Kidney (tissue), 13 donors: ENCODE measurements at regions not wholly inside any gene's neighbourhood (a gene's known extent, or its start where the extent isn't known, plus 50 kb on each side); places are given as distances from the start of the nearest gene placed in this dataset.

ENCODE experiments used
- DNase-seq, 5 donors: peaks; one replicate each; pipeline ENCODE4 v3.0.0-alpha.2; 2013 to 2020
- FAIRE-seq: peaks from 2 replicates; lab custom pipeline; 2012; peaks lifted over from hg19 to GRCh38; lab: Jason Lieb, UNC
- H3K27ac ChIP-seq, 2 donors: one replicate each; pipeline ENCODE4 v1.7.0; 2013; ENCODE audit warnings: low read depth in 2 of 2, low read length in 2 of 2, inconsistent platforms in 1 of 2
- H3K27me3 ChIP-seq: one replicate; pipeline ENCODE4 v1.7.1; 2013; ENCODE audit warnings: low read length, inconsistent platforms; ENCODE audit not compliant: control insufficient read depth, insufficient read depth
- H3K36me3 ChIP-seq, 3 donors: one replicate each; pipeline versions ENCODE4 v1.7.0 to v1.7.1; 2013; ENCODE audit warnings: low read length in 3 of 3, control low read depth in 1 of 3, inconsistent platforms in 1 of 3; ENCODE audit not compliant: insufficient read depth in 3 of 3, control insufficient read depth in 2 of 3
- H3K4me1 ChIP-seq, 3 donors: one replicate each; pipeline versions ENCODE4 v1.7.0 to v1.7.1; 2013; ENCODE audit warnings: low read length in 3 of 3, inconsistent platforms in 1 of 3, low read depth in 1 of 3; ENCODE audit not compliant: control insufficient read depth in 2 of 3, insufficient read depth in 2 of 3
- H3K4me3 ChIP-seq, 3 donors: one replicate each; pipeline versions ENCODE4 v1.7.0 to v1.8.1; 2013; ENCODE audit warnings: low read length in 3 of 3, control low read depth in 1 of 3, inconsistent platforms in 1 of 3
- H3K9ac ChIP-seq, 3 donors: one replicate each; pipeline versions ENCODE4 v1.7.0 to v1.7.1; 2013; ENCODE audit warnings: low read length in 3 of 3, control low read depth in 1 of 3, inconsistent platforms in 1 of 3
- H3K9me3 ChIP-seq, 3 donors: one replicate each; pipeline versions ENCODE4 v1.7.0 to v1.7.1; 2013; ENCODE audit warnings: low read length in 3 of 3, control low read depth in 1 of 3, inconsistent platforms in 1 of 3; ENCODE audit not compliant: control insufficient read depth in 2 of 3, insufficient read depth in 1 of 3
- CTCF ChIP-seq: IDR thresholded peaks from 3 replicates; pipeline ENCODE4 v1.5.1; 2012; ENCODE audit warnings: mild to moderate bottlenecking, moderate library complexity, borderline replicate concordance; ENCODE audit not compliant: insufficient read depth; ENCODE audit errors: extremely low read depth
- intact Hi-C: fragments of 100-400 bp; cut with DNase I; formaldehyde crosslinking; loops from one replicate; pipeline ENCODE4 v1.11.1; 2022
- donor health status: control.
- donor health status: control.
- donor health status: control.
- donor health status: control.
- donor health status: control.
- donor health status: DM: yes; HTN: yes; CAD: no.
- donor health status: Normal renal cell carcinoma (clear cell type).

DNA sequence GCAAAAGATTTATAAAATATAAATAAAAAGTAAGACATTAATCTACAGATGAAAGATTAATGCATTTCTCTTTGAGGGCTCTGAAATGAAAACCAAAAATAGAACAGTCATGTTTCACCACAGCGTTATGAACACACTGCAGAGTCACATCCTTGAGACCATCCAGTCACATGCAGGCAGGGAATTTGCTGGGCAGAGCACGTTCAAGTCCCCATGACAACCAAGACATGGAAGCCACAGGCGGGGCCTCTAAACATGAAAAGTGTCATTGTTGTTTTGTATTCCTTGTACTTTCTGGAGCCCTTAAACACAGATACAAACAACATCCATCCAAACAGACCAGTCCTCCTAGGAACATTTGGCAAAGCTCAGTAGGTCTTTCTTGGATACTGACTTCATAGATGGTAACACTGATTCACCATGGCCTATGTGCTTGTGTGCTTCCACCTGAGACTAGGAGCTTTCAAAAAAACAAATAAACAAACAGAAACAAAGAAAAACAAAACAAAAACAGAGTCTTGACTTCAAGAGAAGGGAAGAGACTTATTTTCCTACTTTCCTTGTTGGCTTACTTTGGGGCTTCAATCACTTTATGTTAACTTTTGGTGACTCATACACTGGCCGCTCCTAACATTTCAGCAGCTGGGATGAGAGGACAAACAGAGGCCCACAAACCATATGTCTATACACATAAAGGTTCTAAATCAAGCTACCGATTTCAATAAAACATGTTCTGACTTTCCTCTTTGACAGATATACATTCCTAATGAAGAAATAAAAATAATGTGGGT, 99.5 kb upstream of the CCDC85A start:
- Histone ChIP-seq H3K27me3 (no peaks in the 10 kb centered on the region), H3K27ac (no peak overlapping the region), H3K9ac (no peak overlapping the region), H3K4me3 (no peak overlapping the region), H3K4me1 (no peaks in the 10 kb centered on the region), H3K36me3 (no peaks in the 10 kb centered on the region), H3K9me3 (no peaks in the 10 kb centered on the region)
- no peak for DNase-seq
- FAIRE-seq, result no peak
- intact Hi-C loops, result no loop called here
- TF ChIP-seq CTCF, result no peak

DNA sequence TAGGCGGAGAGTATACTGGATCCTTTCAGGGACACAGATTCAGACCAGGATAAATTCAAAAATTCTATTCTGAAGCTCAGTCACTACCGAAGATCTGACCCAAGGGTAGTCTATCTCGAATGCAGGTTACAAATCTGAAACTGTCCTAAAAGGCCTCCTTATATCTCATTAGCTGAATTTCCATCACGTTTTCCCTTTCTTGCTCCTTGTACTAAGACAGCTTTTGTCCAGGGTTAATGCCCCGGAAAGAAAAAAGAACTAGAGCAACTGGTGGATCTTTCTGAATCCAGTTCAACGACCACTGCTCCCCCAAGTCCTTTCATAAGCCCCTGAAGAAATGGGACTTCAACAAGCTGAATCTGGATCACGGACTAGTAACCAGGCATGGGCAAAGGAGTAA, 97.5 kb upstream of the CCDC85A start:
- no peaks in the 10 kb centered on the region for H3K9me3 ChIP-seq
- DNase-seq, result no peak
- H3K27ac ChIP-seq, result no peak overlapping the region
- no peak overlapping the region for H3K4me3 ChIP-seq
- no peak for FAIRE-seq
- H3K4me1 ChIP-seq, result no peaks in the 10 kb centered on the region
- no peaks in the 10 kb centered on the region for H3K27me3 ChIP-seq
- no peak overlapping the region for H3K9ac ChIP-seq
- intact Hi-C loops, result no loop called here
- TF ChIP-seq CTCF, result no peak
- H3K36me3 ChIP-seq, result no peaks in the 10 kb centered on the region

- Histone ChIP-seq H3K9me3 (no peaks in the 10 kb centered on the region), H3K4me1 (no peaks in the 10 kb centered on the region), H3K9ac (no peak overlapping the region), H3K36me3 (no peaks in the 10 kb centered on the region), H3K4me3 (no peak overlapping the region), H3K27me3 (no peaks in the 10 kb centered on the region), H3K27ac (no peak overlapping the region)
- DNase-seq (no peak), FAIRE-seq (no peak)
- TF ChIP-seq CTCF, result no peak
- intact Hi-C loops, result no loop called here
Observed at GRCh38 chr2:56088411-56088810, 95.4 kb upstream of the CCDC85A start.

DNA sequence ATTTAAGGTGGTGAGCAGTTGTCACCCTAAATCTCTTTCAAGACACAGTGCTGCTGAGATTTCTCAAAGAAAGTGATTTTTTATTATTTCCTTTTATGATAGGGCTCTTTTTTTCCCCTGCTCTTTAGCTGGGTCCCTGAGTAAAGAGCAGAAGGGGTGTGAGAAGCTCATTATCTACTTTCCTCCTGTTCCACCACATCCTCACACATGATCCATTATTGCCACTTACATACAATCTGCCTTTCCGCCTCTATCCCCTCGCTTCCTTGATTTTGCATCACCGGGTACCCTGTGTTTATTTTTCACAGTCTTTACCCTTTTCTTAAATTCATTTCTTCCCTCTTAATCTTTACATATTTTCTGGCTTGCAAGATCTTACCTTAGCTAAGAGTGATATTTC, 93.9 kb upstream of the CCDC85A start:
- intact Hi-C loops, result no loop called here
- TF ChIP-seq CTCF, result no peak
- no peak for DNase-seq
- Histone ChIP-seq H3K27ac (no peak overlapping the region), H3K36me3 (no peaks in the 10 kb centered on the region), H3K4me1 (no peaks in the 10 kb centered on the region), H3K9ac (no peak overlapping the region), H3K27me3 (no peaks in the 10 kb centered on the region), H3K4me3 (no peak overlapping the region), H3K9me3 (no peaks in the 10 kb centered on the region)
- no peak for FAIRE-seq
